Activated T-cell treated with anti-CD3 and anti-CD28 coated beads, Interleukin-2, amount 50 U/mL, for 4 hours (primary cell): ENCODE measurements at regions not wholly inside any gene's neighbourhood (a gene's known extent, or its start where the extent isn't known, plus 50 kb on each side); places are given as distances from the start of the nearest gene placed in this dataset.

Experiments used
- ATAC-seq, 2 donors: fragments of 200-7000 bp; cut with Tn5 transposase; one replicate each; pipeline ENCODE4 v1.10.0; 2021
- DNase-seq: peaks from one replicate; pipeline ENCODE4 v3.0.0-alpha.2; 2020
- H3K27me3 Mint-ChIP-seq: one replicate; pipeline ENCODE4 v1.8.0; 2021; ENCODE audit warnings: low read depth, mixed read lengths
- H3K36me3 Mint-ChIP-seq: one replicate; pipeline ENCODE4 v1.8.0; 2022; ENCODE audit warnings: mixed read lengths; ENCODE audit not compliant: insufficient read depth
- H3K4me1 Mint-ChIP-seq: one replicate; pipeline ENCODE4 v1.8.0; 2021; ENCODE audit warnings: low read depth, mixed read lengths
- H3K4me3 Mint-ChIP-seq: one replicate; pipeline ENCODE4 v1.8.0; 2021; ENCODE audit warnings: mild to moderate bottlenecking, moderate library complexity, mixed read lengths
- H3K9me3 Mint-ChIP-seq: one replicate; pipeline ENCODE4 v1.8.0; 2021; ENCODE audit warnings: mixed read lengths

DNA sequence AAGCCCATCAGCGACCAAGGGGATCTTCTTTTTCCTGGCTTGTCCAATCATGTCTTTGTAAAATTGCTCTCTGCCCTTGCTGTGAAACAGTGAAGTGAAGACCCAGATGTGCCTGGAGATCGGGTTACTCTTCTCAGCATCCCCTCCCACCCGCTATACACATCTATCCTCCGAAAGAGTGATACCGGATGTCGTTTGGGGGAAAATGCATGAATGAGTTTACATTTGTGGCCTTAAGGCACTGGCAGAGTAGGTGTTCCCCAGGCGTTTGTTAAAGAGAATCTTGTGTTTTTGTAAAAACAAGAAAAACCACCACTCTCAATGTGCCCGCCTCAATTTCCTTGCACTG, 528.3 kb downstream of the CMPK2 start:
- ATAC-seq (no peak), DNase-seq (no peak)
- no peaks in the 10 kb centered on the region for H3K4me1 Mint-ChIP-seq
- H3K4me3 Mint-ChIP-seq = no peak overlapping the region
- no peaks in the 10 kb centered on the region for H3K27me3 Mint-ChIP-seq
- H3K36me3 Mint-ChIP-seq = no peaks in the 10 kb centered on the region
- peaks cover 2% of the 10 kb centered on the region for H3K9me3 Mint-ChIP-seq

DNA sequence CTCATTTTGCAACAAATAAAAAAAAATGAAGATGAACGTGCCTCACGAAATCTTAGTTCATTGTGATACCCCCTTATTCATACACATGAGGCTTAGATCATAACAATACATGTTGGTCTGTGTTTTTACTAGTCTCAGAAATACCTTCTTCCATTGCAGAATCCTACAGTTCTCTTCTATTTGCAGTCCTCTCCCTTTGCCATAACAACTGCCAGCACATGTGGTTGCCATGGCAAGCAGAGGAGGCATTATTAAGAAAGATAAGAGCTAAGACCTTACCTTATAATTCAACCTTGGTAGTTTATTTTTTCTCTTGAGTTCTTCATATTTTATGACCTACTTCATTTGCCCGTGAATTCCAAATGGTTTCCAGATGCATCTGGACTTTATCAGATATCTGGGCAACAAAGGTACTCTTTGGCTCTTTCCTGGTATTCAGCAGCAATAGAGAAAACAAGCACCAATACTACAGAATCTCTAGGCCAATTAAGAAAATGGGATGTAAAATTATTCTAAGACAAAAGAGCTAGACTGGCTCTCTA, 524.0 kb downstream of the CMPK2 start:
- ATAC-seq (no peak), DNase-seq (no peak)
- Mint-ChIP-seq H3K4me3 (no peak overlapping the region), H3K4me1 (no peaks in the 10 kb centered on the region), H3K36me3 (no peaks in the 10 kb centered on the region), H3K27me3 (no peaks in the 10 kb centered on the region), H3K9me3 (peaks cover 2% of the 10 kb centered on the region)

DNA sequence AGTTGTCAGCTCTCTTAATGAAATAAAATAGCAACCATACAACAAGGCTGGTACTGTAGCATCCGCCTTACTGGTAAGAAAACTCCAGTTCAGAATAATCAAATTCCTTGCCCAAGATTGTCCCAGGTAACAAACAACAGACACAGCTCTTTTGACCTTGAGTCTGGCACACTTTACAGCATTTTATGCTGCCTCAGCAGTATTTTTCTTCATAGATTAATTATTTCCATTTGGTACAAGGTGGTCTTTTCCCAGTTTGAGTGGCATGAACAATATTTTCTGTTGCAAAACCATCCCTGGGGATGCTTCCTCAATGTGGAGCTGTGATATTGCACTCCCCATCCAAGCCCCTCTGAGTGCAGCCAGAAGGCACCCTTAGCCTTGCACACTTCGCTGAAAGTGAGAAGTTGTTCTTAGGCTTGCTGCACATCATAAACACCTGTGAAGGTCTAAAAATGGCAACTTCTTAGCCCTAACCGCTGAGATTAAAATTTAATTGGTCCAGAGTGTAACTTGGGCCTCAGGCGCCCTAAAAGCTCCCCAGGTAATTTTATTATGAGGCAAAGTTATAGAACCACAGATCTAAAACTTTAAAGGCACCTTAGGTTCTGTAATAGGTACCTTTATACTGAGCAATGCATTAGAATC, 523.3 kb downstream of the CMPK2 start:
- no peak for ATAC-seq

DNA sequence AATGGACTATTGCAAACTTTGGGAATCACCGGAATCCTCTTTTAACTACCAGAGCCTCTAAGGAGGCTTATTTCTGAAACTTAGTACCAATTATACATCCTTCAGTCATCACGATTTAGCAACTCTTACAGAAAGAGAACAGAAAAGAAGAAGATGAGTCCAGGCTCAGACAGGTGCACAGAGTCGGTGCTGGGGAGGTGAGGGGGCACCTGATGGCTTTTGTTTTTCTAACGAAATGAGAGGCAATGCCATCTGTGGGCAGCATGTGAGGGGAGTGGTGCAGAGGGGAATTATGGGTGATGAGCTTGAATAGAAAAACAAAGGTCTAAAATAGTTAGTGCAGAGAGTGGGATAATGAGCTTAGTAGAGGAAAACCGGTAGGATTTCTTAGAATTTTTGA, 522.6 kb downstream of the CMPK2 start:
- Mint-ChIP-seq H3K4me3 (no peak overlapping the region), H3K9me3 (no peaks in the 10 kb centered on the region), H3K36me3 (no peaks in the 10 kb centered on the region), H3K4me1 (no peaks in the 10 kb centered on the region), H3K27me3 (no peaks in the 10 kb centered on the region)
- no peak for DNase-seq
- ATAC-seq = no peak

More for the DNA sequence above, 523.3 kb downstream of the CMPK2 start:
- Mint-ChIP-seq H3K36me3 (no peaks in the 10 kb centered on the region), H3K9me3 (peaks cover 2% of the 10 kb centered on the region), H3K4me3 (no peak overlapping the region), H3K27me3 (no peaks in the 10 kb centered on the region), H3K4me1 (no peaks in the 10 kb centered on the region)
- no peak for DNase-seq

DNA sequence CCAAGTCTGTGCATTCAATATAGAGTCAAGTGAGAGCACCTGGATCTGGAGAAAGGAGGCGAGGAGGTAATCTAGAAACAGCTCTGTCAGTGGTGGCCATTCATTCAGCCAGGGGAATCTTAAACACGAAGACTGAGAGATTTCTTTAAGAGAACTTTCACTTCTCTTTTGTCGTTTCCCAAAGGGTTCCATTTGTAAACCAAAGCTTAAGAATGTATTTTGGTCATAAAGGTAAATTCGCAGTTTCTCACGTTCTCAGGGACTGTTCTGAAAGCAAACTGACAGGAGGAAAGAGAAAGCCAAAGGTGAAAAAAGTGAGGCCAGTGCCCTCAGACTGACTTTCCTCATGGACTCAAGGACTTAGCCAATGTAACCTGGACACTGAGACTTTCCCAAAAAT, 513.5 kb downstream of the CMPK2 start:
- ATAC-seq (no peak), DNase-seq (no peak)
- Mint-ChIP-seq H3K4me3 (no peak overlapping the region), H3K9me3 (no peaks in the 10 kb centered on the region), H3K36me3 (no peaks in the 10 kb centered on the region), H3K4me1 (no peaks in the 10 kb centered on the region), H3K27me3 (no peaks in the 10 kb centered on the region)

DNA sequence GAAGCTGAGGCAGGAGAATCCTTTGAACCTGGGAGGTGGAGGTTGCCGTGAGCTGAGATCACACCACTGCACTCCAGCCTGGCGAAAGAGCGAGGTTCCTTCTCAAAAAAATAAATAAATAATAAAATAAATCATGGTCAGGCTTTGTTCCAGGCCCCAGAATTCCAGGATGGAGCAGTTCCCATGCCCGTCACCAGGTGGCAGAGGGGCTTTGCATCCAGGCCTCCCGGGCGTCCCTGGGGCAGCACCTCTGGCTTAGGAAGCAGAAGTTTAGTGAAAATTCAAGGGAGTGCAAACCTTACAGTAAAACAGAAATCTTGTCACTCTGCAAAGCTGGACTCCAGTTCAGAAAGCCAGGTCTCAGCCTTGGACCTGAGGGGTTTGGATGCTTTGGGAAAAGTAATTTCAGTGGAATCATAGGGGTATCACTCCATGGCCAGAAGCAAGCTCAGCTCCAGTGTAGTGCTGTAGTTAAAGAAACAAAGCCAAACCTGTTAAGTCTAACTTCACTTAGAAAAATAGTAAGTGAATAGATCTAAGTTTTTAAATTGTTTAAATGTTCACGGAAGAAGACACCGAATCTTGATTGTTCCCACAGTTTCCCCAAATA, 512.7 kb downstream of the CMPK2 start:
- H3K4me3 Mint-ChIP-seq = no peak overlapping the region
- no peaks in the 10 kb centered on the region for H3K36me3 Mint-ChIP-seq
- H3K27me3 Mint-ChIP-seq = no peaks in the 10 kb centered on the region
- no peak for ATAC-seq
- DNase-seq = no peak
- H3K4me1 Mint-ChIP-seq = no peaks in the 10 kb centered on the region
- H3K9me3 Mint-ChIP-seq = no peaks in the 10 kb centered on the region

DNA sequence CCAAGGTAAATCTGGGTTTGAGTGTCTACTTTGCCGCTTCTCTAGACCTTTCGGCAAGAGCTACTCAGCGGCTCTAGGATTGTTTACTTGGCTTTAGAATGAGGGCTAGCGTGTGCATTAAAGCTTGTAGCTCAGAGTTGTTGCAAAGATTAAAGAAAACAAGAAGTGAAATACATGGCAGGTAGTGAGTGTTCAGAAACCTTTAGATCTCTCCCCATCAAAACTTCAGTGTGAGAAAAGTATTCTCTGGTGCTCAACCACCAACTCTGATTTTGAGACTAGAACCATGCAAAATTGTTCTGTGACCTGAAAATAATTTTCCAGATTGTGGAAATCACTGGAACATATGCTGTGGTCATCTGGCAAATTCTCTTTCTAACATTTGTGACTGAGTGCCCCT, 512.0 kb downstream of the CMPK2 start:
- H3K4me3 Mint-ChIP-seq = no peak overlapping the region
- DNase-seq (no peak), ATAC-seq (no peak)
- H3K9me3 Mint-ChIP-seq = peaks cover 3% of the 10 kb centered on the region
- H3K4me1 Mint-ChIP-seq = no peaks in the 10 kb centered on the region
- H3K36me3 Mint-ChIP-seq = no peaks in the 10 kb centered on the region
- H3K27me3 Mint-ChIP-seq = no peaks in the 10 kb centered on the region

DNA sequence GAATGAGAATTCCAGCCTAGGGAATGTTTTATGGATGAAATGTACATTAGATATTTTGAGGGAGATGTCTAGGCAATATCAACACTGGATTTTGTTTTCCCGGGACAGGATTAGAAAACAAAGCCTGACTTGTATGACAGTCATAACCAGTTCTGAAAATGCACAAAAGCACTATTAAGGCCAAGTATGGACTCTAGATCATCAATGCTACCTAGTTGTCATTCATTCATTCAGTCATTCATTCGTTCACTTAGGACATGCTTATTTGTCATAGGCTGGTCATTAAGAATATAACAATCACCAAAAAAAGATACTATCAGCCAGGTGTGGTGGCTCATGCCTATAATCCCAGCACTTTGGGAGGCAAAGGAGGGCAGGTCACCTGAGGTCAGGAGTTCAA, 511.2 kb downstream of the CMPK2 start:
- DNase-seq (no peak), ATAC-seq (no peak)
- H3K36me3 Mint-ChIP-seq = no peaks in the 10 kb centered on the region
- H3K9me3 Mint-ChIP-seq = peaks cover 3% of the 10 kb centered on the region
- no peaks in the 10 kb centered on the region for H3K27me3 Mint-ChIP-seq
- H3K4me1 Mint-ChIP-seq = no peaks in the 10 kb centered on the region
- no peak overlapping the region for H3K4me3 Mint-ChIP-seq

DNA sequence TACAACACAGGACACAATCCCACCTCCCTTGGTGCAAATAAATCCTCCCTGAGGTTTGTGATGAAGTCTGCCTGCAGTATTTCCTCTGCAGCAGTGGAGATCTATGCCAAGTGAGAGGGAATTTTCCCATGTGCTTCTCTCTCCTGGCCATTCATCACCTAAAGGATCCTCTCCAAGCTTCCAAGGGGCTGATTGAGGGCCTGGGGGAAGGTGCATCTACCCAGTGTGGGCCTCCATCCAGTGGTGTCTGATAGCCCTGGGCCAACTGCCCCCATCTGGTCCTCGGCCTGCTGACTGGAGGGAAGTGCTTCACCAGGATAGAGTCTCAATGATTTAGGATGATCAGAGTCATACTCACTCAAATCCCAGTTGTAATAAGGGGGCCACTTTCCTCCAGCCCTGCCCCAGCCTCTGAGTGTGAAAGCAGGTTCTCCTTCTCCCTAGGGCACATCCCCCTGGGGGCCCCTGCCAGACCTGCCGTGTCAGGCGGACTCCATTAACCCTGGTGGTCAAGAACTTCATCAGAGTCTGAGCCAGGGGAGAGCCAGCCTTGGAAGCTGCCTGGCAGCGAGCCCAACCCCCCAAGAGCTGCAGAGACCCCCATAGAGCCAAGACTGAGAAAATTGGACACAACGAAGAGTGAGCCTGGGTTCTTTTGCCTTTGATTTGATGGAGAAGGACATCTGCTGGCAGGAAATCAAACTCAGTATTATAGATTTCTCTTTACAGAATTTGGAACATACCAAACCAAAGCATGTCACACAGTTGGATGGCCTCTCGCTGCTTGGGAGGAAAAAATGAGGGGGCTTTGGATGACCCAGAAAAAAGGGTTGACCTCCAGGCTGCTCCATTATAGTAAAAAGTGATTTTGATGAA, 509.6 kb downstream of the CMPK2 start:
- no peaks in the 10 kb centered on the region for H3K36me3 Mint-ChIP-seq
- peaks cover 3% of the 10 kb centered on the region for H3K9me3 Mint-ChIP-seq
- ATAC-seq (no peak), DNase-seq (no peak)
- H3K4me3 Mint-ChIP-seq = no peak overlapping the region
- no peaks in the 10 kb centered on the region for H3K4me1 Mint-ChIP-seq
- no peaks in the 10 kb centered on the region for H3K27me3 Mint-ChIP-seq

DNA sequence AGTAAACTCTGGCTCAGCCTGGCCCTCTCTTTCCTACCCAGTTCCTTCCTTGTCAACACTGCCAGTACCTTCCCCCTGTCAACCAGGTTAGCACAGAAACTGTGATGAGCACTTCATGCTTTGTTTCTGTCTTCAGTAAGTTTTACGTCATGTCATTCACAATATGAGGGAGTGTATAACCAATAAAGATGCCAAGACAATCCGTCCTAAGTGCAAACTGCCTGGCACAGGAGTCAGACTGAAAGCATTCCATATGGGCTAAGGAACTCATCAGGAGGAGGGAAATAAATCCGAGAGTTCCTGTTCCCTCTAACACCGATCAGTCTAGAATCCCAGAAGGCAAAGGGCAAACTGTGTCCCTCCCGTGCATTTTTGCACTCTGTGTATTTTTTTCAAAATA, 507.2 kb downstream of the CMPK2 start:
- ATAC-seq = no peak
- no peak for DNase-seq
- Mint-ChIP-seq H3K27me3 (no peaks in the 10 kb centered on the region), H3K9me3 (peaks cover 6% of the 10 kb centered on the region), H3K4me1 (no peaks in the 10 kb centered on the region), H3K36me3 (no peaks in the 10 kb centered on the region), H3K4me3 (no peak overlapping the region)

DNA sequence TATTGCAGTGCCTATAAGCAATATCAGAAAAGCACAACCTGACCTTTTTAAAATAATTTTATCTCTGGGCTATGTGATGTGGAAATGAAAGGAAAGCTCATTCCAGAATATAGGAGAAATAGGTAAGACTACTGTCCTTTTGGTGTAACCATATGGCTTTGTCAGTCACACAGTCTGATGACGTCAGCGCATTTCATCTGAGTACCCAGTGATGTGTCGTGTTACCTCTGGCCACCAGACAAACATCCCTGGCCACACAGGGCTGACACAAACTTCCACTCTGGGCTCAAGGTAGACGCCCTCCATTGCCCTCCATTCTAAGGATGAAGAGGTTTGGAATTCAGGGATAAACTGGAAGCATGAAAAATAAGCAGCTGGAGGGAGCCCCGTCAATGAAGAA, 506.7 kb downstream of the CMPK2 start:
- DNase-seq (no peak), ATAC-seq (no peak)
- Mint-ChIP-seq H3K27me3 (no peaks in the 10 kb centered on the region), H3K4me3 (no peak overlapping the region), H3K9me3 (peaks cover 6% of the 10 kb centered on the region), H3K4me1 (no peaks in the 10 kb centered on the region), H3K36me3 (no peaks in the 10 kb centered on the region)

DNA sequence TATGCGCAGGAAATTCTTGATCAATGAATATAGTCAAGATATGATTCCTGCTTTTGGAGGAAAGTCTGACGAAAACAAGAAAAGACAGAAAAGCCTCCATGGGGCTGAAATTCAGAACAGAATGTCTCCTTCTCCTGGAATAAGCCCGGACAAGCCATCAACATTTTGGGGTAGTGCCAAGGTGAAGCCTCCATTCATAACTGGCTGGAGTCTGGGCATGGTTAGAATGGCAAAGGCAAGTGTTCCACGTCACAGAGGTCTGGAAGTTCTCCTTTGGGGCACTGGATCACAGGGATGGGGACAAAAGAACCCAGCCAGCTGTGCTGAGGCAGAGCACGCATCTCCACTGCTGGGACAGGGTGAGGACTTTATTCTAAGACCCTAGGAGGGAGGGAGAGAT, 505.7 kb downstream of the CMPK2 start:
- Mint-ChIP-seq H3K27me3 (no peaks in the 10 kb centered on the region), H3K9me3 (peaks cover 6% of the 10 kb centered on the region), H3K4me1 (no peaks in the 10 kb centered on the region), H3K36me3 (no peaks in the 10 kb centered on the region), H3K4me3 (no peak overlapping the region)
- DNase-seq (no peak), ATAC-seq (no peak)

DNA sequence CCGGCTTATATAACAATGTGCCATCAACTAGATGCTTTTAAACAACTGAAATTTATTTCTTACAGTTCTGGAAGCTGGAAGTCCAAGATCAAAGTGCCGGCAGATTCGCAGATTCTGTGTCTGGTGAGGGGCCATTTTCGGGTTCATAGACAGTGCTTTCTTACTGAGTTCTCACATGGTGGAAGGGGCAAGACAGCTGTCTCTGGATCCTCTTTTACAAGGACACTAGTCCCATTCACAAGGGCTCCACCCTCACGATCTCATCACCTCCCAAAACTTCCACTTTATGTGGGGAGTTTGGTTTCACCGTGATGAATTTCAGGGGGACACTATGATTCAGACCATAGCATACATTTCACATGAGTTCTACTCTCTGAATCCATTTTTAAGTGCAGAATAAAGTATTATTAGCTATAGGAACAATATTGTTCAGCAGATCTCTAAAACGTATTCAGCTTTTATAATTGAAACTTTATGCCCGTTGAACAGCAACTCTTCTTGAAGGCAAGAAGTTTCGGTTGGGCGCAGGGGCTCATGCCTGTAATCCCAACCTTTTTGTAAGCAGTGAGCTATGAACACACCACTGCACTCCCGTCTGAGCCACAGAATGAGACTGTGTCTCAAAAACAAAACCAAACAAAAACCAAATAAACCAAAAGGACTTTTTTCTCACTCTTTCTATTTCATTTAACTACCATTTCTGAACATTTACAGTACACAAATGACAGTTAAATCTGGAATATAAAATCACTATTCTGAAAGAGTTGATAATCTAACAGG, 502.8 kb downstream of the CMPK2 start:
- no peak for ATAC-seq
- Mint-ChIP-seq H3K27me3 (no peaks in the 10 kb centered on the region), H3K36me3 (no peaks in the 10 kb centered on the region), H3K9me3 (peaks cover 6% of the 10 kb centered on the region), H3K4me1 (no peaks in the 10 kb centered on the region), H3K4me3 (no peak overlapping the region)
- DNase-seq = no peak

DNA sequence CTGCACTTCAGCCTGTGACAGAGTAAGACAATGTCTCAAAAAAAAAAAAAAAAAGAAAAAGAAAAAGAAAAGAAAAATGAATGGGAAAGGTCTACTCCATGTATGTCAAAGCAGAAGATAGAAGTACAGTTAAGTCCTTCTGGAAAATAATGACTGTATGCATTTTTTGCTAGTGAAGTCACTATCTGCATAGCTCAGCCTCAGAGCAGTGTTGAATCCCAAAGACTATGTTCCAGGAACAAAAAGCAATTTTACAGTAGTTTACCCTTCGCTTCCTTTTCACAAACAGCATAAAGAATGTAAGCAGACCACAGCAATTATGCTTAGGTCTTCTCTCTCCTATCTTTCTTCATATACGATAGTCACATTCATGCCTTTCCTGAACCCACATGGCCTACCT, 497.4 kb downstream of the CMPK2 start:
- no peaks in the 10 kb centered on the region for H3K4me1 Mint-ChIP-seq
- ATAC-seq (no peak), DNase-seq (no peak)
- H3K9me3 Mint-ChIP-seq = peaks cover under 1% of the 10 kb centered on the region
- H3K27me3 Mint-ChIP-seq = no peaks in the 10 kb centered on the region
- H3K36me3 Mint-ChIP-seq = no peaks in the 10 kb centered on the region
- H3K4me3 Mint-ChIP-seq = no peak overlapping the region
